Tibial nerve (tissue), 4 donors: ENCODE measurements at regions not wholly inside any gene's neighbourhood (a gene's known extent, or its start where the extent isn't known, plus 50 kb on each side); places are given as distances from the start of the nearest gene placed in this dataset.
"Not testable (repeated sequence)": the region's sequence is repeated elsewhere in the genome, so short reads cannot be mapped to it uniquely, and the experiment has no call there.

ENCODE experiments used
- DNase-seq, 2 donors: peaks; one replicate each; pipeline ENCODE4 v3.0.0-alpha.2; 2019; ENCODE audit warnings: low spot score in 2 of 2
- H3K27ac ChIP-seq, 4 donors: fragments of 200-600 bp; sonication (generic) in 3 of 4; one replicate each; pipeline ENCODE4 v1.5.1; 2017 to 2019; ENCODE audit warnings: mild to moderate bottlenecking in 1 of 4
- H3K27me3 ChIP-seq, 2 donors: fragments of 200-600 bp; sonication (generic) in 1 of 2; one replicate each; pipeline versions ENCODE4 v1.5.1 to v1.6.0; 2017 to 2019
- H3K36me3 ChIP-seq, 3 donors: fragments of 200-600 bp; sonication (generic); one replicate each; pipeline ENCODE4 v1.5.1; 2018 to 2019
- H3K4me1 ChIP-seq, 4 donors: fragments of 200-600 bp; sonication (generic) in 3 of 4; one replicate each; pipeline ENCODE4 v1.5.1; 2017 to 2019
- H3K4me3 ChIP-seq, 4 donors: fragments of 200-600 bp; sonication (generic) in 3 of 4; one replicate each; pipeline ENCODE4 v1.5.1; 2017 to 2019; ENCODE audit warnings: mild to moderate bottlenecking in 1 of 4, moderate library complexity in 1 of 4
- H3K9me3 ChIP-seq, 4 donors: fragments of 200-600 bp; sonication (generic) in 3 of 4; one replicate each; pipeline ENCODE4 v1.5.1; 2017 to 2019
- CTCF ChIP-seq, 5 experiments: fragments of 200-600 bp in 3 of 5; fragments of 450-650 bp in 2 of 5; sonication (generic) in 3 of 5; IDR thresholded peaks; one replicate each; pipeline ENCODE4 v1.5.1; 2016 to 2019; ENCODE audit warnings: antibody characterized with exemption in 5 of 5, mild to moderate bottlenecking in 3 of 5, moderate library complexity in 2 of 5
- EP300 ChIP-seq, 2 donors: sonication (generic); formaldehyde crosslinking; IDR thresholded peaks; one replicate each; pipeline ENCODE4 v1.6.1; 2017; ENCODE audit warnings: antibody characterized with exemption in 2 of 2, mild to moderate bottlenecking in 1 of 2
- POLR2A ChIP-seq, 2 donors: fragments of 450-650 bp; IDR thresholded peaks; one replicate each; pipeline ENCODE4 v1.6.1; 2017; ENCODE audit warnings: antibody characterized with exemption in 2 of 2, mild to moderate bottlenecking in 2 of 2, moderate library complexity in 2 of 2
- WGBS, 2 donors: methylation state at CpG; one replicate each; pipeline ENCODE4 v1.1.5; 2018; 5-methylcytosine and 5-hydroxymethylcytosine counted together

GRCh38 chr6:167706313-167707109 lies 120.2 kb upstream of the AFDN start:
- WGBS, 2 donors: 76 to 83% methylated on average over 20 to 28 of the region's 28 CpGs

GRCh38 chr6:167707686-167708500 lies 118.8 kb upstream of the AFDN start:
- DNase-seq: no peak
- no peak overlapping the region for H3K4me3 ChIP-seq
- H3K36me3 ChIP-seq: no peaks in the 10 kb centered on the region
- no peak overlapping the region for H3K27ac ChIP-seq
- no peaks in the 10 kb centered on the region for H3K27me3 ChIP-seq
- TF ChIP-seq EP300 (IDR thresholded peaks at IDR 0.05) (no peak), POLR2A (IDR thresholded peaks at IDR 0.05) (no peak), CTCF (IDR thresholded peaks at IDR 0.05) (no peak)
- H3K4me1 ChIP-seq: no peaks in the 10 kb centered on the region
- H3K9me3 ChIP-seq: no peaks in the 10 kb centered on the region
- 83 to 85% methylated on average over 22 to 25 of the region's 25 CpGs for WGBS, 2 donors

More at GRCh38 chr6:167706313-167707109, 120.2 kb upstream of the AFDN start:
- H3K36me3 ChIP-seq: no peaks in the 10 kb centered on the region
- H3K27me3 ChIP-seq: no peaks in the 10 kb centered on the region
- no peak overlapping the region for H3K27ac ChIP-seq
- H3K4me3 ChIP-seq: no peak overlapping the region
- H3K9me3 ChIP-seq: no peaks in the 10 kb centered on the region
- no peaks in the 10 kb centered on the region for H3K4me1 ChIP-seq
- TF ChIP-seq POLR2A (IDR thresholded peaks at IDR 0.05) (no peak), CTCF (IDR thresholded peaks at IDR 0.05) (no peak), EP300 (IDR thresholded peaks at IDR 0.05) (no peak)
- no peak for DNase-seq

GRCh38 chr6:167708501-167709094 lies 118.1 kb upstream of the AFDN start:
- H3K4me3 ChIP-seq: no peak overlapping the region
- no peak for DNase-seq
- H3K27ac ChIP-seq: no peak overlapping the region
- H3K36me3 ChIP-seq: no peaks in the 10 kb centered on the region
- WGBS, 2 donors: 85 to 89% methylated on average over 15 of the region's 15 CpGs
- no peaks in the 10 kb centered on the region for H3K4me1 ChIP-seq
- H3K27me3 ChIP-seq: no peaks in the 10 kb centered on the region
- no peak for TF ChIP-seq POLR2A (IDR thresholded peaks at IDR 0.05)
- no peak for TF ChIP-seq CTCF (IDR thresholded peaks at IDR 0.05)
- no peak for TF ChIP-seq EP300 (IDR thresholded peaks at IDR 0.05)
- no peaks in the 10 kb centered on the region for H3K9me3 ChIP-seq

GRCh38 chr6:167709196-167709595 lies 117.5 kb upstream of the AFDN start:
- Histone ChIP-seq H3K4me3 (no peak overlapping the region), H3K4me1 (no peaks in the 10 kb centered on the region), H3K9me3 (no peaks in the 10 kb centered on the region), H3K27ac (no peak overlapping the region), H3K36me3 (no peaks in the 10 kb centered on the region), H3K27me3 (no peaks in the 10 kb centered on the region)
- TF ChIP-seq EP300 (IDR thresholded peaks at IDR 0.05) (no peak), CTCF (IDR thresholded peaks at IDR 0.05) (no peak), POLR2A (IDR thresholded peaks at IDR 0.05) (no peak)
- 82 to 85% methylated on average over 7 of the region's 7 CpGs for WGBS, 2 donors
- no peak for DNase-seq

GRCh38 chr6:167709776-167710336 lies 116.9 kb upstream of the AFDN start:
- H3K36me3 ChIP-seq, H3K9me3 ChIP-seq, H3K27me3 ChIP-seq, DNase-seq, H3K4me3 ChIP-seq, H3K27ac ChIP-seq, H3K4me1 ChIP-seq: not testable (repeated sequence)
- 87 to 89% methylated on average over 11 of the region's 11 CpGs for WGBS, 2 donors
